HG03196 (cell line): ENCODE measurements at regions not wholly inside any gene's neighbourhood (a gene's known extent, or its start where the extent isn't known, plus 50 kb on each side); places are given as distances from the start of the nearest gene placed in this dataset.
A peak's percentile ranks its signal among the peaks of the same experiment; 100 is the strongest.

Experiments
- ATAC-seq: cut with Tn5 transposase; IDR thresholded peaks from one replicate; pipeline ENCODE4 v1.9.1; 2021; ENCODE audit not compliant: unreplicated experiment

- no peak for ATAC-seq
These were observed 490.9 kb downstream of the SHISA9 start for GRCh38 chr16:13392341-13392740.

- no peak for ATAC-seq
These were observed 492.4 kb downstream of the SHISA9 start for GRCh38 chr16:13393816-13394215.

GRCh38 chr16:13394488-13394887, 493.1 kb downstream of the SHISA9 start:
- no peak for ATAC-seq

- no peak for ATAC-seq
These were observed 495.7 kb downstream of the SHISA9 start for GRCh38 chr16:13397126-13397525.

- ATAC-seq: no peak
These were observed 500.2 kb downstream of the SHISA9 start for GRCh38 chr16:13401641-13402040.

GRCh38 chr16:13402601-13403000, 501.2 kb downstream of the SHISA9 start:
- no peak for ATAC-seq

GRCh38 chr16:13403326-13403725, 501.9 kb downstream of the SHISA9 start:
- no peak for ATAC-seq

GRCh38 chr16:13414154-13414553, 505.8 kb upstream of the ERCC4 start:
- ATAC-seq: no peak

GRCh38 chr16:13419589-13419988, 500.4 kb upstream of the ERCC4 start:
- no peak for ATAC-seq

GRCh38 chr16:13421726-13422125, 498.2 kb upstream of the ERCC4 start:
- no peak for ATAC-seq

GRCh38 chr16:13425836-13426235, 494.1 kb upstream of the ERCC4 start:
- no peak for ATAC-seq

GRCh38 chr16:13426269-13426668, 493.7 kb upstream of the ERCC4 start:
- ATAC-seq: no peak

- ATAC-seq: no peak
These were observed 493.2 kb upstream of the ERCC4 start for GRCh38 chr16:13426736-13427135.

- ATAC-seq: no peak
These were observed 492.0 kb upstream of the ERCC4 start for GRCh38 chr16:13427943-13428342.

GRCh38 chr16:13429416-13429815, 490.5 kb upstream of the ERCC4 start:
- ATAC-seq: no peak

GRCh38 chr16:13435415-13435814, 484.5 kb upstream of the ERCC4 start:
- no peak for ATAC-seq

- no peak for ATAC-seq
These were observed 484.0 kb upstream of the ERCC4 start for GRCh38 chr16:13435873-13436474.

GRCh38 chr16:13436641-13437412, 483.1 kb upstream of the ERCC4 start:
- peak; percentile 75 for ATAC-seq

- no peak for ATAC-seq
These were observed 482.6 kb upstream of the ERCC4 start for GRCh38 chr16:13437413-13437795.

GRCh38 chr16:13438064-13438463, 481.9 kb upstream of the ERCC4 start:
- ATAC-seq: no peak

- ATAC-seq: no peak
These were observed 480.2 kb upstream of the ERCC4 start for GRCh38 chr16:13439766-13440165.

- ATAC-seq: no peak
These were observed 478.3 kb upstream of the ERCC4 start for GRCh38 chr16:13441675-13442074.

GRCh38 chr16:13448346-13448745, 471.6 kb upstream of the ERCC4 start:
- no peak for ATAC-seq
